Chondrocyte (in vitro differentiated cells): ENCODE measurements at regions not wholly inside any gene's neighbourhood (a gene's known extent, or its start where the extent isn't known, plus 50 kb on each side); places are given as distances from the start of the nearest gene placed in this dataset.
A peak's percentile ranks its signal among the peaks of the same experiment; 100 is the strongest.

Experiments
- DNase-seq: peaks from one replicate; pipeline ENCODE4 v3.0.0; 2021; ENCODE audit warnings: mixed read lengths, low spot score
- H3K27ac Mint-ChIP-seq: one replicate; pipeline ENCODE4 v1.8.0; 2021; ENCODE audit warnings: mild to moderate bottlenecking, moderate library complexity, mixed read lengths; ENCODE audit not compliant: unreplicated experiment
- H3K27me3 Mint-ChIP-seq: 2 replicates; pipeline ENCODE4 v1.8.0; 2021; ENCODE audit warnings: low read depth, mixed read lengths
- H3K36me3 Mint-ChIP-seq: 2 replicates; pipeline ENCODE4 v1.8.0; 2021; ENCODE audit warnings: low read depth, mixed read lengths
- H3K4me1 Mint-ChIP-seq: 2 replicates; pipeline ENCODE4 v1.8.0; 2021; ENCODE audit warnings: low read depth, mild to moderate bottlenecking, mixed read lengths
- H3K4me3 Mint-ChIP-seq: one replicate; pipeline ENCODE4 v1.8.0; 2021; ENCODE audit warnings: mild to moderate bottlenecking, moderate library complexity, mixed read lengths; ENCODE audit not compliant: unreplicated experiment
- H3K9me3 Mint-ChIP-seq: 2 replicates; pipeline ENCODE4 v1.8.0; 2021; ENCODE audit warnings: low read depth, mixed read lengths
- CTCF ChIP-seq: fragments of 200-600 bp; sonication (generic); IDR thresholded peaks from 2 replicates; pipeline ENCODE4 v1.5.0; 2021; ENCODE audit warnings: antibody characterized with exemption, mild to moderate bottlenecking, moderate library complexity

GRCh38 chr7:36790311-36790787, 66.1 kb upstream of the AOAH start:
- no peak for TF ChIP-seq CTCF
- H3K36me3 Mint-ChIP-seq: no peaks in the 10 kb centered on the region
- H3K4me3 Mint-ChIP-seq: no peak overlapping the region
- no peaks in the 10 kb centered on the region for H3K9me3 Mint-ChIP-seq
- no peak for DNase-seq
- H3K4me1 Mint-ChIP-seq: peaks cover 18% of the 10 kb centered on the region
- no peaks in the 10 kb centered on the region for H3K27me3 Mint-ChIP-seq
- no peak overlapping the region for H3K27ac Mint-ChIP-seq

GRCh38 chr7:36788825-36789470, 64.7 kb upstream of the AOAH start:
- no peaks in the 10 kb centered on the region for H3K9me3 Mint-ChIP-seq
- H3K27ac Mint-ChIP-seq: no peak overlapping the region
- no peaks in the 10 kb centered on the region for H3K27me3 Mint-ChIP-seq
- DNase-seq: no peak
- H3K4me3 Mint-ChIP-seq: no peak overlapping the region
- H3K4me1 Mint-ChIP-seq: peaks cover 27% of the 10 kb centered on the region
- no peak for TF ChIP-seq CTCF
- H3K36me3 Mint-ChIP-seq: no peaks in the 10 kb centered on the region

- no peaks in the 10 kb centered on the region for H3K27me3 Mint-ChIP-seq
- no peaks in the 10 kb centered on the region for H3K36me3 Mint-ChIP-seq
- peaks cover 27% of the 10 kb centered on the region for H3K4me1 Mint-ChIP-seq
- DNase-seq: no peak
- H3K9me3 Mint-ChIP-seq: no peaks in the 10 kb centered on the region
- H3K27ac Mint-ChIP-seq: no peak overlapping the region
- TF ChIP-seq CTCF: no peak
- no peak overlapping the region for H3K4me3 Mint-ChIP-seq
These were observed 63.7 kb upstream of the AOAH start for GRCh38 chr7:36787933-36788378.

GRCh38 chr7:36784991-36785940, 61.0 kb upstream of the AOAH start:
- H3K36me3 Mint-ChIP-seq: peaks cover 4% of the 10 kb centered on the region
- peak overlapping the region; percentile 89 for H3K27ac Mint-ChIP-seq
- TF ChIP-seq CTCF: peak; percentile 19
- H3K27me3 Mint-ChIP-seq: peaks cover 4% of the 10 kb centered on the region
- H3K4me1 Mint-ChIP-seq: peaks cover 24% of the 10 kb centered on the region
- H3K4me3 Mint-ChIP-seq: no peak overlapping the region
- no peak for DNase-seq
- H3K9me3 Mint-ChIP-seq: peaks cover 17% of the 10 kb centered on the region

GRCh38 chr7:36781011-36781738, 56.9 kb upstream of the AOAH start:
- Mint-ChIP-seq H3K36me3 (peaks cover 7% of the 10 kb centered on the region), H3K4me1 (peaks cover 17% of the 10 kb centered on the region), H3K27me3 (peaks cover 30% of the 10 kb centered on the region), H3K4me3 (no peak overlapping the region), H3K9me3 (peaks cover 22% of the 10 kb centered on the region), H3K27ac (no peak overlapping the region)
- no peak for DNase-seq
- TF ChIP-seq CTCF: no peak
